WTC11 (cell line): ENCODE measurements at regions not wholly inside any gene's neighbourhood (a gene's known extent, or its start where the extent isn't known, plus 50 kb on each side); places are given as distances from the start of the nearest gene placed in this dataset.

Experiments used
- ATAC-seq: fragments of 200-7000 bp; cut with Tn5 transposase; 2 replicates; pipeline ENCODE4 v1.10.0; 2021; ENCODE audit warnings: mild to moderate bottlenecking, moderate library complexity
- CTCF ChIA-PET: fragments of 300-600 bp; sonication (Branson Sonifier 250); formaldehyde crosslinking; loops from one replicate; lab custom pipeline; 2021; ENCODE audit warnings: antibody characterized with exemption; lab: Charles Lee
- POLR2A ChIA-PET: fragments of 350-600 bp; sonication (Branson Sonifier 250); formaldehyde crosslinking; loops from one replicate; lab custom pipeline; 2021; ENCODE audit warnings: antibody characterized with exemption; lab: Charles Lee
- DNase-seq: peaks from one replicate; pipeline ENCODE4 v3.0.0; 2021; ENCODE audit warnings: low spot score
- H3K27ac Mint-ChIP-seq: 2 replicates; pipeline ENCODE4 v1.8.0; 2021; ENCODE audit warnings: mixed read lengths
- H3K27me3 Mint-ChIP-seq: 2 replicates; pipeline ENCODE4 v1.8.0; 2021; ENCODE audit warnings: low read depth, mild to moderate bottlenecking, moderate library complexity, mixed read lengths
- H3K36me3 Mint-ChIP-seq: 2 replicates; pipeline ENCODE4 v1.8.0; 2021; ENCODE audit warnings: mixed read lengths
- H3K4me1 Mint-ChIP-seq: 2 replicates; pipeline ENCODE4 v1.8.0; 2022; ENCODE audit warnings: mixed read lengths
- H3K4me3 Mint-ChIP-seq: 2 replicates; pipeline ENCODE4 v1.8.0; 2021; ENCODE audit warnings: mild to moderate bottlenecking, moderate library complexity, mixed read lengths
- H3K9me3 Mint-ChIP-seq: 2 replicates; pipeline ENCODE4 v1.8.0; 2021; ENCODE audit warnings: mixed read lengths
- CBFB ChIP-seq: sonication (generic); formaldehyde crosslinking; IDR thresholded peaks from 2 replicates; pipeline ENCODE4 v1.8.1; 2022; ENCODE audit warnings: mild to moderate bottlenecking, low read depth, missing genetic modification reagents
- CREM ChIP-seq: sonication (generic); formaldehyde crosslinking; IDR thresholded peaks from 2 replicates; pipeline ENCODE4 v1.8.1; 2022; ENCODE audit warnings: mild to moderate bottlenecking, missing genetic modification reagents, moderate library complexity
- GRHL2 ChIP-seq: fragments of 250-450 bp; sonication (Bioruptor Pico); IDR thresholded peaks from 2 replicates; pipeline ENCODE4 v1.8.0; 2022; ENCODE audit warnings: mild to moderate bottlenecking, moderate library complexity; ENCODE audit not compliant: insufficient replicate concordance, severe bottlenecking
- IRF2 ChIP-seq: sonication (generic); formaldehyde crosslinking; IDR thresholded peaks from 2 replicates; pipeline ENCODE4 v1.8.0; 2022; ENCODE audit warnings: low read depth, missing genetic modification reagents, borderline replicate concordance
- JAZF1 ChIP-seq: fragments of 250-450 bp; sonication (Bioruptor Pico); IDR thresholded peaks from 2 replicates; pipeline ENCODE4 v1.9.0; 2021; ENCODE audit warnings: moderate library complexity, mild to moderate bottlenecking, inconsistent platforms
- NFATC4 ChIP-seq: fragments of 250-450 bp; sonication (Bioruptor Pico); IDR thresholded peaks from 2 replicates; pipeline ENCODE4 v1.9.0; 2021; ENCODE audit warnings: mild to moderate bottlenecking
- NR1H2 ChIP-seq: sonication (generic); formaldehyde crosslinking; IDR thresholded peaks from 2 replicates; pipeline ENCODE4 v1.9.0; 2021; ENCODE audit warnings: mild to moderate bottlenecking, moderate library complexity, missing genetic modification reagents
- RORB ChIP-seq: fragments of 250-450 bp; sonication (Bioruptor Pico); IDR thresholded peaks from 2 replicates; pipeline ENCODE4 v1.9.0; 2021; ENCODE audit warnings: mild to moderate bottlenecking
- ZNF219 ChIP-seq: sonication (generic); formaldehyde crosslinking; IDR thresholded peaks from 2 replicates; pipeline ENCODE4 v1.8.0; 2023; ENCODE audit warnings: missing genetic modification reagents, mild to moderate bottlenecking, borderline replicate concordance
- ZNF263 ChIP-seq: sonication (generic); formaldehyde crosslinking; IDR thresholded peaks from 2 replicates; pipeline ENCODE4 v1.8.1; 2022; ENCODE audit warnings: low read depth, mild to moderate bottlenecking, moderate library complexity, missing genetic modification reagents
- ZNF317 ChIP-seq: sonication (generic); formaldehyde crosslinking; IDR thresholded peaks from 2 replicates; pipeline ENCODE4 v1.8.1; 2023; ENCODE audit warnings: low read depth, mild to moderate bottlenecking, moderate library complexity, missing genetic modification reagents, borderline replicate concordance
- TF ChIP-seq, protein P1 (sequence below): fragments of 250-450 bp; sonication (Bioruptor Pico); IDR thresholded peaks from 2 replicates; pipeline ENCODE4 v1.9.0; 2021; ENCODE audit warnings: mild to moderate bottlenecking
- TF ChIP-seq, protein P2 (sequence below): fragments of 250-450 bp; sonication (Bioruptor Pico); conservative IDR thresholded peaks from 2 replicates; pipeline ENCODE4 v1.9.0; 2021; ENCODE audit warnings: mild to moderate bottlenecking
- TF ChIP-seq, protein P3 (sequence below): sonication (generic); formaldehyde crosslinking; IDR thresholded peaks from 2 replicates; pipeline ENCODE4 v1.8.0; 2022; ENCODE audit warnings: missing genetic modification reagents
- TF ChIP-seq, protein P4 (sequence below): sonication (generic); formaldehyde crosslinking; IDR thresholded peaks from 2 replicates; pipeline ENCODE4 v1.8.1; 2022; ENCODE audit warnings: mild to moderate bottlenecking, moderate library complexity, missing genetic modification reagents
- TF ChIP-seq, protein P5 (sequence below): sonication (generic); formaldehyde crosslinking; IDR thresholded peaks from 2 replicates; pipeline ENCODE4 v1.8.0; 2022; ENCODE audit warnings: mild to moderate bottlenecking, missing genetic modification reagents
- TF ChIP-seq, protein P6 (sequence below): sonication (generic); formaldehyde crosslinking; IDR thresholded peaks from 2 replicates; pipeline ENCODE4 v1.8.0; 2022; ENCODE audit warnings: mild to moderate bottlenecking, missing genetic modification reagents
- TF ChIP-seq, protein P7 (sequence below): sonication (generic); formaldehyde crosslinking; IDR thresholded peaks from 2 replicates; pipeline ENCODE4 v1.8.1; 2022; ENCODE audit warnings: low read depth, missing genetic modification reagents, borderline replicate concordance
- TF ChIP-seq, protein P8 (sequence below): sonication (generic); formaldehyde crosslinking; IDR thresholded peaks from 2 replicates; pipeline ENCODE4 v1.8.1; 2022; ENCODE audit warnings: missing genetic modification reagents, borderline replicate concordance
- TF ChIP-seq, protein P9 (sequence below): sonication (generic); formaldehyde crosslinking; conservative IDR thresholded peaks from 2 replicates; pipeline ENCODE4 v1.8.1; 2022; ENCODE audit warnings: mild to moderate bottlenecking, missing genetic modification reagents

DNA sequence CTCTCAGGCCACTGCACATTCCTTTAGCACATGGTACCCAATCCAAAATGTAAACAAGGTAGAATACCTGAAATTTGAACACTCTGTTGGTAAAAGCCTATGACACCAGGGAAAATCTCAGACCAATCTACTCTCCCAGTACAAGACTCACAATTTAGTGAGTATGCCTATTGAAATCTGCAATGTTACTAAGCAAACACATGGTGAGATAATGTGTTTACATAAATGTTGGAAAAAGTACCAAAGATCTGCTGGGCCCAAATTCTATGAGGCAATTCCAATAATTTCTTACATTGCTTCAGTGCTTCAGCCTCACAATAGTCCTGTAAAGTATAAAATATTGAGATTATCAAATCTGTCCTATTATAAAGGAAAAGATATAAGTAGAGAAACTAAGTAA is 536.1 kb downstream of the PYDC2 start:
- H3K4me1 Mint-ChIP-seq: peaks cover 19% of the 10 kb centered on the region
- ChIA-PET POLR2A (no interaction called here), CTCF (no interaction called here)
- H3K27ac Mint-ChIP-seq: no peak overlapping the region
- DNase-seq (no peak), ATAC-seq (no peak)
- TF ChIP-seq, protein P1, sequence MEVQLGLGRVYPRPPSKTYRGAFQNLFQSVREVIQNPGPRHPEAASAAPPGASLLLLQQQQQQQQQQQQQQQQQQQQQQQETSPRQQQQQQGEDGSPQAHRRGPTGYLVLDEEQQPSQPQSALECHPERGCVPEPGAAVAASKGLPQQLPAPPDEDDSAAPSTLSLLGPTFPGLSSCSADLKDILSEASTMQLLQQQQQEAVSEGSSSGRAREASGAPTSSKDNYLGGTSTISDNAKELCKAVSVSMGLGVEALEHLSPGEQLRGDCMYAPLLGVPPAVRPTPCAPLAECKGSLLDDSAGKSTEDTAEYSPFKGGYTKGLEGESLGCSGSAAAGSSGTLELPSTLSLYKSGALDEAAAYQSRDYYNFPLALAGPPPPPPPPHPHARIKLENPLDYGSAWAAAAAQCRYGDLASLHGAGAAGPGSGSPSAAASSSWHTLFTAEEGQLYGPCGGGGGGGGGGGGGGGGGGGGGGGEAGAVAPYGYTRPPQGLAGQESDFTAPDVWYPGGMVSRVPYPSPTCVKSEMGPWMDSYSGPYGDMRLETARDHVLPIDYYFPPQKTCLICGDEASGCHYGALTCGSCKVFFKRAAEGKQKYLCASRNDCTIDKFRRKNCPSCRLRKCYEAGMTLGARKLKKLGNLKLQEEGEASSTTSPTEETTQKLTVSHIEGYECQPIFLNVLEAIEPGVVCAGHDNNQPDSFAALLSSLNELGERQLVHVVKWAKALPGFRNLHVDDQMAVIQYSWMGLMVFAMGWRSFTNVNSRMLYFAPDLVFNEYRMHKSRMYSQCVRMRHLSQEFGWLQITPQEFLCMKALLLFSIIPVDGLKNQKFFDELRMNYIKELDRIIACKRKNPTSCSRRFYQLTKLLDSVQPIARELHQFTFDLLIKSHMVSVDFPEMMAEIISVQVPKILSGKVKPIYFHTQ (CRISPR knock-in tag): no peak
- TF ChIP-seq NFATC4 (CRISPR knock-in tag) (no peak), ZNF263 (CRISPR knock-in tag) (no peak), JAZF1 (no peak), RORB (CRISPR knock-in tag) (no peak), GRHL2 (no peak), CREM (CRISPR knock-in tag) (no peak), CBFB (no peak), IRF2 (CRISPR knock-in tag) (no peak), NR1H2 (CRISPR knock-in tag) (no peak), ZNF219 (CRISPR knock-in tag) (no peak), ZNF317 (no peak)
- TF ChIP-seq, protein P2, sequence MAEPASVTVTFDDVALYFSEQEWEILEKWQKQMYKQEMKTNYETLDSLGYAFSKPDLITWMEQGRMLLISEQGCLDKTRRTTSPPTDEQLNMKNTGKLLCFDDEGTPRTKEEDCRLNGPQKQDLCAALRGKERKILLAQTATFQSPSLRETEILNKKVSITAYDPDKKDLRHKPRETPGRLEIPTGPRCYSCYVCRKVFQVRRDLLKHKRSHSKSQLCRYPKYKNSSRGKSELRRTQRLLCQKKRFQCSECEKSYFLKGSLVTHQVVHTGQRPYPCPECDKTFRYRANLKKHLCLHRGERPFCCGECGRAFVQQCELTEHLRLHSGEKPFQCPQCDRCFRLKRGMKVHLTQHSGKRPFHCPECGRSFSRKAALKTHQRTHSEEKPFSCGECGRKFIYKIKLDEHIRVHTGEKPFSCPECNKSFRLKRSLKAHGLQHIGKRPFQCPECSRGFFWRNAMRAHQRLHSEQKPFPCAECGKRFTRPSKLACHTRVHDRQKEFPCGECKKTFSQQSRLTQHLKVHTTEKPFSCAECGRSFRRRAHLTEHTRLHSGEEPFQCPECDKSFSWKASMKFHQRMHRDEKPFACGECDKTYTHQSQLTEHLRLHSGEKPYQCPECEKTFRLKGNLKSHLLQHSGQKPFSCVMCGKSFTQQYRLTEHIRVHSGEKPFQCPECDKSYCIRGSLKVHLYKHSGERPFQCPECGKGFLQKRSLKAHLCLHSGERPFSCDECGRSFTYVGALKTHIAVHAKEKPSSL (CRISPR knock-in tag): no peak
- TF ChIP-seq, protein P3, sequence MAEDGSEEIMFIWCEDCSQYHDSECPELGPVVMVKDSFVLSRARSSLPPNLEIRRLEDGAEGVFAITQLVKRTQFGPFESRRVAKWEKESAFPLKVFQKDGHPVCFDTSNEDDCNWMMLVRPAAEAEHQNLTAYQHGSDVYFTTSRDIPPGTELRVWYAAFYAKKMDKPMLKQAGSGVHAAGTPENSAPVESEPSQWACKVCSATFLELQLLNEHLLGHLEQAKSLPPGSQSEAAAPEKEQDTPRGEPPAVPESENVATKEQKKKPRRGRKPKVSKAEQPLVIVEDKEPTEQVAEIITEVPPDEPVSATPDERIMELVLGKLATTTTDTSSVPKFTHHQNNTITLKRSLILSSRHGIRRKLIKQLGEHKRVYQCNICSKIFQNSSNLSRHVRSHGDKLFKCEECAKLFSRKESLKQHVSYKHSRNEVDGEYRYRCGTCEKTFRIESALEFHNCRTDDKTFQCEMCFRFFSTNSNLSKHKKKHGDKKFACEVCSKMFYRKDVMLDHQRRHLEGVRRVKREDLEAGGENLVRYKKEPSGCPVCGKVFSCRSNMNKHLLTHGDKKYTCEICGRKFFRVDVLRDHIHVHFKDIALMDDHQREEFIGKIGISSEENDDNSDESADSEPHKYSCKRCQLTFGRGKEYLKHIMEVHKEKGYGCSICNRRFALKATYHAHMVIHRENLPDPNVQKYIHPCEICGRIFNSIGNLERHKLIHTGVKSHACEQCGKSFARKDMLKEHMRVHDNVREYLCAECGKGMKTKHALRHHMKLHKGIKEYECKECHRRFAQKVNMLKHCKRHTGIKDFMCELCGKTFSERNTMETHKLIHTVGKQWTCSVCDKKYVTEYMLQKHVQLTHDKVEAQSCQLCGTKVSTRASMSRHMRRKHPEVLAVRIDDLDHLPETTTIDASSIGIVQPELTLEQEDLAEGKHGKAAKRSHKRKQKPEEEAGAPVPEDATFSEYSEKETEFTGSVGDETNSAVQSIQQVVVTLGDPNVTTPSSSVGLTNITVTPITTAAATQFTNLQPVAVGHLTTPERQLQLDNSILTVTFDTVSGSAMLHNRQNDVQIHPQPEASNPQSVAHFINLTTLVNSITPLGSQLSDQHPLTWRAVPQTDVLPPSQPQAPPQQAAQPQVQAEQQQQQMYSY (CRISPR knock-in tag): no peak
- TF ChIP-seq, protein P4, sequence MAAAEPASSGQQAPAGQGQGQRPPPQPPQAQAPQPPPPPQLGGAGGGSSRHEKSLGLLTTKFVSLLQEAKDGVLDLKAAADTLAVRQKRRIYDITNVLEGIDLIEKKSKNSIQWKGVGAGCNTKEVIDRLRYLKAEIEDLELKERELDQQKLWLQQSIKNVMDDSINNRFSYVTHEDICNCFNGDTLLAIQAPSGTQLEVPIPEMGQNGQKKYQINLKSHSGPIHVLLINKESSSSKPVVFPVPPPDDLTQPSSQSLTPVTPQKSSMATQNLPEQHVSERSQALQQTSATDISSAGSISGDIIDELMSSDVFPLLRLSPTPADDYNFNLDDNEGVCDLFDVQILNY (CRISPR knock-in tag): no peak
- TF ChIP-seq, protein P5, sequence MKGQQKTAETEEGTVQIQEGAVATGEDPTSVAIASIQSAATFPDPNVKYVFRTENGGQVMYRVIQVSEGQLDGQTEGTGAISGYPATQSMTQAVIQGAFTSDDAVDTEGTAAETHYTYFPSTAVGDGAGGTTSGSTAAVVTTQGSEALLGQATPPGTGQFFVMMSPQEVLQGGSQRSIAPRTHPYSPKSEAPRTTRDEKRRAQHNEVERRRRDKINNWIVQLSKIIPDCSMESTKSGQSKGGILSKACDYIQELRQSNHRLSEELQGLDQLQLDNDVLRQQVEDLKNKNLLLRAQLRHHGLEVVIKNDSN: no peak
- TF ChIP-seq, protein P6, sequence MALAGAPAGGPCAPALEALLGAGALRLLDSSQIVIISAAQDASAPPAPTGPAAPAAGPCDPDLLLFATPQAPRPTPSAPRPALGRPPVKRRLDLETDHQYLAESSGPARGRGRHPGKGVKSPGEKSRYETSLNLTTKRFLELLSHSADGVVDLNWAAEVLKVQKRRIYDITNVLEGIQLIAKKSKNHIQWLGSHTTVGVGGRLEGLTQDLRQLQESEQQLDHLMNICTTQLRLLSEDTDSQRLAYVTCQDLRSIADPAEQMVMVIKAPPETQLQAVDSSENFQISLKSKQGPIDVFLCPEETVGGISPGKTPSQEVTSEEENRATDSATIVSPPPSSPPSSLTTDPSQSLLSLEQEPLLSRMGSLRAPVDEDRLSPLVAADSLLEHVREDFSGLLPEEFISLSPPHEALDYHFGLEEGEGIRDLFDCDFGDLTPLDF (CRISPR knock-in tag): no peak
- TF ChIP-seq, protein P7, sequence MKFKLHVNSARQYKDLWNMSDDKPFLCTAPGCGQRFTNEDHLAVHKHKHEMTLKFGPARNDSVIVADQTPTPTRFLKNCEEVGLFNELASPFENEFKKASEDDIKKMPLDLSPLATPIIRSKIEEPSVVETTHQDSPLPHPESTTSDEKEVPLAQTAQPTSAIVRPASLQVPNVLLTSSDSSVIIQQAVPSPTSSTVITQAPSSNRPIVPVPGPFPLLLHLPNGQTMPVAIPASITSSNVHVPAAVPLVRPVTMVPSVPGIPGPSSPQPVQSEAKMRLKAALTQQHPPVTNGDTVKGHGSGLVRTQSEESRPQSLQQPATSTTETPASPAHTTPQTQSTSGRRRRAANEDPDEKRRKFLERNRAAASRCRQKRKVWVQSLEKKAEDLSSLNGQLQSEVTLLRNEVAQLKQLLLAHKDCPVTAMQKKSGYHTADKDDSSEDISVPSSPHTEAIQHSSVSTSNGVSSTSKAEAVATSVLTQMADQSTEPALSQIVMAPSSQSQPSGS (CRISPR knock-in tag): no peak
- TF ChIP-seq, protein P8, sequence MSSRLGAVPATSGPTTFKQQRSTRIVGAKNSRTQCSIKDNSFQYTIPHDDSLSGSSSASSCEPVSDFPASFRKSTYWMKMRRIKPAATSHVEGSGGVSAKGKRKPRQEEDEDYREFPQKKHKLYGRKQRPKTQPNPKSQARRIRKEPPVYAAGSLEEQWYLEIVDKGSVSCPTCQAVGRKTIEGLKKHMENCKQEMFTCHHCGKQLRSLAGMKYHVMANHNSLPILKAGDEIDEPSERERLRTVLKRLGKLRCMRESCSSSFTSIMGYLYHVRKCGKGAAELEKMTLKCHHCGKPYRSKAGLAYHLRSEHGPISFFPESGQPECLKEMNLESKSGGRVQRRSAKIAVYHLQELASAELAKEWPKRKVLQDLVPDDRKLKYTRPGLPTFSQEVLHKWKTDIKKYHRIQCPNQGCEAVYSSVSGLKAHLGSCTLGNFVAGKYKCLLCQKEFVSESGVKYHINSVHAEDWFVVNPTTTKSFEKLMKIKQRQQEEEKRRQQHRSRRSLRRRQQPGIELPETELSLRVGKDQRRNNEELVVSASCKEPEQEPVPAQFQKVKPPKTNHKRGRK (CRISPR knock-in tag): no peak
- TF ChIP-seq, protein P9, sequence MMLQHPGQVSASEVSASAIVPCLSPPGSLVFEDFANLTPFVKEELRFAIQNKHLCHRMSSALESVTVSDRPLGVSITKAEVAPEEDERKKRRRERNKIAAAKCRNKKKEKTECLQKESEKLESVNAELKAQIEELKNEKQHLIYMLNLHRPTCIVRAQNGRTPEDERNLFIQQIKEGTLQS (CRISPR knock-in tag): no peak
- peaks cover 48% of the 10 kb centered on the region for H3K36me3 Mint-ChIP-seq
- no peaks in the 10 kb centered on the region for H3K27me3 Mint-ChIP-seq
- H3K4me3 Mint-ChIP-seq: no peak overlapping the region
- H3K9me3 Mint-ChIP-seq: peaks cover 61% of the 10 kb centered on the region
